Neuronal stem cell (in vitro differentiated cells): ENCODE measurements at regions not wholly inside any gene's neighbourhood (a gene's known extent, or its start where the extent isn't known, plus 50 kb on each side); places are given as distances from the start of the nearest gene placed in this dataset.

Source experiments
- DNase-seq: peaks from one replicate; pipeline ENCODE4 v3.0.0-alpha.2; 2013; ENCODE audit warnings: low spot score
- H2AFZ ChIP-seq: one replicate; pipeline ENCODE4 v1.6.1; 2013; ENCODE audit warnings: mild to moderate bottlenecking, low read length, inconsistent platforms
- H2AK5ac ChIP-seq: 2 replicates; pipeline ENCODE4 v1.6.1; 2013; ENCODE audit warnings: low read depth, mild to moderate bottlenecking, inconsistent platforms, low read length, moderate library complexity, mixed read lengths
- H2BK120ac ChIP-seq: 2 replicates; pipeline ENCODE4 v1.6.1; 2013; ENCODE audit warnings: low read depth, mild to moderate bottlenecking, inconsistent platforms, low read length, moderate library complexity, mixed read lengths
- H2BK12ac ChIP-seq: one replicate; pipeline ENCODE4 v1.6.1; 2013; ENCODE audit warnings: low read length, inconsistent platforms
- H2BK15ac ChIP-seq: 2 replicates; pipeline ENCODE4 v1.6.1; 2013; ENCODE audit warnings: mild to moderate bottlenecking, low read length, inconsistent platforms, mixed read lengths
- H2BK5ac ChIP-seq: one replicate; pipeline ENCODE4 v1.6.1; 2013; ENCODE audit warnings: inconsistent platforms, mild to moderate bottlenecking, low read length, moderate library complexity
- H3K14ac ChIP-seq: one replicate; pipeline ENCODE4 v1.6.1; 2013; ENCODE audit warnings: low read length, inconsistent platforms
- H3K18ac ChIP-seq: 2 replicates; pipeline ENCODE4 v1.6.1; 2013; ENCODE audit warnings: low read length, inconsistent platforms
- H3K23ac ChIP-seq: 2 replicates; pipeline ENCODE4 v1.6.1; 2013; ENCODE audit warnings: low read depth, mild to moderate bottlenecking, mixed read lengths, low read length, inconsistent platforms; ENCODE audit not compliant: poor library complexity
- H3K27ac ChIP-seq: replicated peaks from 3 replicates; pipeline ENCODE4 v1.5.1; 2013; ENCODE audit warnings: low read length, inconsistent platforms
- H3K27me3 ChIP-seq, 3 experiments: 2 replicates each; pipeline ENCODE4 v1.6.1; 2013; ENCODE audit warnings: low read length in 3 of 3, mild to moderate bottlenecking in 2 of 3, inconsistent platforms in 1 of 3, low read depth in 1 of 3, mixed read lengths in 1 of 3, moderate library complexity in 1 of 3; ENCODE audit not compliant: control insufficient read depth in 3 of 3, insufficient read depth in 3 of 3
- H3K36me3 ChIP-seq, 2 donors: replicated peaks in 1 of 2; 2 replicates each; pipeline ENCODE4 v1.6.1; 2013; ENCODE audit warnings: low read length in 2 of 2; ENCODE audit not compliant: control insufficient read depth in 2 of 2, insufficient read depth in 2 of 2
- H3K4ac ChIP-seq: 2 replicates; pipeline ENCODE4 v1.6.1; 2013; ENCODE audit warnings: inconsistent platforms, mild to moderate bottlenecking, low read length, moderate library complexity
- H3K4me1 ChIP-seq, 2 donors: 1 replicate in 1 of 2; 2 replicates in 1 of 2; pipeline ENCODE4 v1.6.1; 2013; ENCODE audit warnings: low read length in 2 of 2, low read depth in 1 of 2; ENCODE audit not compliant: control insufficient read depth in 2 of 2, insufficient read depth in 1 of 2
- H3K4me2 ChIP-seq: one replicate; pipeline ENCODE4 v1.6.1; 2013; ENCODE audit warnings: mild to moderate bottlenecking, low read length, inconsistent platforms; ENCODE audit not compliant: insufficient read depth, poor library complexity, severe bottlenecking
- H3K4me3 ChIP-seq, 2 donors: 2 replicates each; pipeline ENCODE4 v1.5.1; 2013; ENCODE audit warnings: low read length in 2 of 2, mild to moderate bottlenecking in 2 of 2, inconsistent platforms in 1 of 2, moderate library complexity in 1 of 2
- H3K79me1 ChIP-seq: one replicate; pipeline ENCODE4 v1.6.1; 2013; ENCODE audit warnings: low read depth, mild to moderate bottlenecking, inconsistent platforms, low read length, moderate library complexity
- H3K9ac ChIP-seq: one replicate; pipeline ENCODE4 v1.6.1; 2013; ENCODE audit warnings: mild to moderate bottlenecking, low read depth, low read length, inconsistent platforms; ENCODE audit not compliant: poor library complexity
- H3K9me3 ChIP-seq, 2 donors: replicated peaks in 1 of 2; 2 replicates each; pipeline versions ENCODE3 to v1.6.1; 2013; ENCODE audit warnings: low read length in 2 of 2, mild to moderate bottlenecking in 2 of 2, inconsistent platforms in 1 of 2, low read depth in 1 of 2, mixed read lengths in 1 of 2, moderate library complexity in 1 of 2; ENCODE audit not compliant: control insufficient read depth in 2 of 2, insufficient read depth in 1 of 2
- H4K8ac ChIP-seq: one replicate; pipeline ENCODE4 v1.6.1; 2013; ENCODE audit warnings: low read depth, mild to moderate bottlenecking, inconsistent platforms, low read length, moderate library complexity
- H4K91ac ChIP-seq: one replicate; pipeline ENCODE4 v1.6.1; 2013; ENCODE audit warnings: low read length, low read depth, mild to moderate bottlenecking, inconsistent platforms; ENCODE audit not compliant: poor library complexity
- WGBS, 2 donors: extraction: QIAGEN DNeasy Blood & Tissue Kit; methylation state at CpG; one replicate each; pipeline ENCODE4 v1.1.7; 2013; ENCODE audit warnings: missing lambda C conversion rate in 2 of 2, mixed read lengths in 1 of 2; ENCODE audit not compliant: insufficient read length in 2 of 2, insufficient replicate concordance in 1 of 2; ENCODE audit errors: extremely low coverage in 2 of 2; 5-methylcytosine and 5-hydroxymethylcytosine counted together

GRCh38 chr18:25825979-25826776 lies 264.2 kb downstream of the SS18 start:
- H3K4me2 ChIP-seq, result no peak overlapping the region
- no peak overlapping the region for H4K8ac ChIP-seq
- no peak overlapping the region for H2BK15ac ChIP-seq
- no peak overlapping the region for H2BK120ac ChIP-seq
- no peak overlapping the region for H3K14ac ChIP-seq
- peak overlapping the region; percentile 74 for H4K91ac ChIP-seq
- H3K9ac ChIP-seq, result no peak overlapping the region
- H3K18ac ChIP-seq, result no peak overlapping the region
- no peaks in the 10 kb centered on the region for H3K27me3 ChIP-seq
- no peak overlapping the region for H3K4me3 ChIP-seq
- no peak overlapping the region for H3K4ac ChIP-seq
- H3K27ac ChIP-seq, result no peak overlapping the region
- H3K9me3 ChIP-seq, result peaks cover 0 to 3% of the 10 kb centered on the region in 2 donors
- H3K4me1 ChIP-seq, result peaks cover 12 to 25% of the 10 kb centered on the region in 2 donors
- H2BK12ac ChIP-seq, result no peak overlapping the region
- peak overlapping the region; percentile 72 for H2AFZ ChIP-seq
- no peaks in the 10 kb centered on the region for H3K36me3 ChIP-seq
- no CpG with 5 or more reads among the region's 4 CpGs for WGBS, 2 donors
- H2AK5ac ChIP-seq, result no peak overlapping the region
- no peak for DNase-seq
- H2BK5ac ChIP-seq, result no peak overlapping the region
- no peak overlapping the region for H3K23ac ChIP-seq
- H3K79me1 ChIP-seq, result no peaks in the 10 kb centered on the region

DNA sequence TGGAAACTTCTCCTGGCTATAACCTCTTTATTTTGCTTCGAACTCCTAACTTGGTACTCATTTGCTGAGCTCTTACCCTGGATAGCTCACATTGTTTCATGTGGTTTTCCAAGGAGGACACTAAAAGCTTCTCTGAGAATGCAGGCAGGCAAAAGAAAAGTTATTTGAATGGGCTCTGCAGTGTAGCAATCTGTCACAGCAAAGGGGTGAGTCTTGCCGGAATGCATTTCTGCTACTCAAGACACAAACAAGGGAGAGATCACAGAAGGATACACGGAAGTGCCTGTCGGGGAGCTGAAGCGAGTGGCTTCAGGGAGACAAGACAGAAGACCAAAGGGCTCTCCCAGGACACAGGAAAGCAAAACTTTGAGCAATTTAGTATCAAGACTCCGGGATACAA lies 265.4 kb downstream of the SS18 start:
- no peak overlapping the region for H2BK12ac ChIP-seq
- H4K91ac ChIP-seq, result no peak overlapping the region
- no peaks in the 10 kb centered on the region for H3K79me1 ChIP-seq
- H3K27me3 ChIP-seq, result no peaks in the 10 kb centered on the region
- H2AFZ ChIP-seq, result peak overlapping the region; percentile 72
- no peaks in the 10 kb centered on the region for H3K36me3 ChIP-seq
- H3K4me2 ChIP-seq, result no peak overlapping the region
- no peak overlapping the region for H3K9ac ChIP-seq
- H3K4ac ChIP-seq, result no peak overlapping the region
- H2AK5ac ChIP-seq, result no peak overlapping the region
- peak overlapping the region; percentile 60 for H3K27ac ChIP-seq
- H3K14ac ChIP-seq, result no peak overlapping the region
- no peak overlapping the region for H3K18ac ChIP-seq
- peaks cover 13 to 29% of the 10 kb centered on the region in 2 donors for H3K4me1 ChIP-seq
- H2BK120ac ChIP-seq, result no peak overlapping the region
- no peak for DNase-seq
- H3K23ac ChIP-seq, result no peak overlapping the region
- H2BK5ac ChIP-seq, result no peak overlapping the region
- no peak overlapping the region for H4K8ac ChIP-seq
- peaks cover 0 to 3% of the 10 kb centered on the region in 2 donors for H3K9me3 ChIP-seq
- peak overlapping the region in 1 of 2 donors; percentile 22 for H3K4me3 ChIP-seq
- H2BK15ac ChIP-seq, result no peak overlapping the region
- WGBS, 2 donors, result no CpG with 5 or more reads among the region's 6 CpGs

GRCh38 chr18:25819746-25820363 lies 270.6 kb downstream of the SS18 start:
- WGBS, 2 donors, result no CpG with 5 or more reads among the region's 1 CpG
- Histone ChIP-seq H3K9ac (no peak overlapping the region), H2BK120ac (no peak overlapping the region), H3K4me1 (peaks cover 7 to 30% of the 10 kb centered on the region in 2 donors), H3K14ac (no peak overlapping the region), H3K9me3 (peaks cover 0 to 3% of the 10 kb centered on the region in 2 donors), H3K36me3 (no peaks in the 10 kb centered on the region), H4K8ac (no peak overlapping the region), H3K4me2 (no peak overlapping the region), H2BK12ac (no peak overlapping the region), H2AK5ac (no peak overlapping the region), H2BK15ac (no peak overlapping the region), H3K23ac (no peak overlapping the region), H4K91ac (no peak overlapping the region), H3K79me1 (no peaks in the 10 kb centered on the region), H3K18ac (no peak overlapping the region), H2AFZ (peak overlapping the region; percentile 27), H3K4ac (no peak overlapping the region), H3K4me3 (no peak overlapping the region), H3K27ac (no peak overlapping the region), H2BK5ac (no peak overlapping the region), H3K27me3 (no peaks in the 10 kb centered on the region)
- no peak for DNase-seq

GRCh38 chr18:25818505-25818904 lies 271.9 kb downstream of the SS18 start:
- Histone ChIP-seq H3K23ac (no peak overlapping the region), H3K4me1 (peaks cover 4 to 30% of the 10 kb centered on the region in 2 donors), H2BK15ac (no peak overlapping the region), H3K4ac (no peak overlapping the region), H3K36me3 (no peaks in the 10 kb centered on the region), H4K8ac (no peak overlapping the region), H3K9ac (no peak overlapping the region), H3K4me2 (no peak overlapping the region), H3K9me3 (no peaks in the 10 kb centered on the region), H3K4me3 (no peak overlapping the region), H3K18ac (no peak overlapping the region), H2BK12ac (no peak overlapping the region), H2BK120ac (no peak overlapping the region), H4K91ac (no peak overlapping the region), H3K79me1 (no peaks in the 10 kb centered on the region), H3K27ac (no peak overlapping the region), H3K27me3 (no peaks in the 10 kb centered on the region), H2BK5ac (no peak overlapping the region), H3K14ac (no peak overlapping the region), H2AFZ (no peak overlapping the region), H2AK5ac (no peak overlapping the region)
- no CpG with 5 or more reads among the region's 6 CpGs for WGBS, 2 donors
- no peak for DNase-seq
